ENCODE measurements at regions not wholly inside any gene's neighbourhood (a gene's known extent, or its start where the extent isn't known, plus 50 kb on each side); places are given as distances from the start of the nearest gene placed in this dataset.
"Not testable (repeated sequence)": the region's sequence is repeated elsewhere in the genome, so short reads cannot be mapped to it uniquely, and the experiment has no call there.

DNA sequence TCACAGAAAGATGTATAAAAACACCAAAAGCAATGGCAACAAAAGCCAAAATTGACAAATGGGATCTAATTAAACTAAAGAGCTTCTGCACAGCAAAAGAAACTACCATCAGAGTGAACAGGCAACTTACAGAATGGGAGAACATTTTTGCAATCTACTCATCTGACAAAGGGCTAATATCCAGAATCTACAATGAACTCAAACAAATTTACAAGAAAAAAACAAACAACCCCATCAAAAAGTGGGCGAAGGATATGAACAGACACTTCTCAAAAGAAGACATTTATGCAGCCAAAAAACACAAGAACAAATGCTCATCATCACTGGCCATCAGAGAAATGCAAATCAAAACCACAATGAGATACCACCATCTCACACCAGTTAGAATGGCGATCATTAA, 674.4 kb downstream of the UQCRFS1 start:
- TF ChIP-seq, protein P1, sequence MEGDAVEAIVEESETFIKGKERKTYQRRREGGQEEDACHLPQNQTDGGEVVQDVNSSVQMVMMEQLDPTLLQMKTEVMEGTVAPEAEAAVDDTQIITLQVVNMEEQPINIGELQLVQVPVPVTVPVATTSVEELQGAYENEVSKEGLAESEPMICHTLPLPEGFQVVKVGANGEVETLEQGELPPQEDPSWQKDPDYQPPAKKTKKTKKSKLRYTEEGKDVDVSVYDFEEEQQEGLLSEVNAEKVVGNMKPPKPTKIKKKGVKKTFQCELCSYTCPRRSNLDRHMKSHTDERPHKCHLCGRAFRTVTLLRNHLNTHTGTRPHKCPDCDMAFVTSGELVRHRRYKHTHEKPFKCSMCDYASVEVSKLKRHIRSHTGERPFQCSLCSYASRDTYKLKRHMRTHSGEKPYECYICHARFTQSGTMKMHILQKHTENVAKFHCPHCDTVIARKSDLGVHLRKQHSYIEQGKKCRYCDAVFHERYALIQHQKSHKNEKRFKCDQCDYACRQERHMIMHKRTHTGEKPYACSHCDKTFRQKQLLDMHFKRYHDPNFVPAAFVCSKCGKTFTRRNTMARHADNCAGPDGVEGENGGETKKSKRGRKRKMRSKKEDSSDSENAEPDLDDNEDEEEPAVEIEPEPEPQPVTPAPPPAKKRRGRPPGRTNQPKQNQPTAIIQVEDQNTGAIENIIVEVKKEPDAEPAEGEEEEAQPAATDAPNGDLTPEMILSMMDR (IDR thresholded peaks at IDR 0.05): not testable (repeated sequence)
- TF ChIP-seq, protein P2, sequence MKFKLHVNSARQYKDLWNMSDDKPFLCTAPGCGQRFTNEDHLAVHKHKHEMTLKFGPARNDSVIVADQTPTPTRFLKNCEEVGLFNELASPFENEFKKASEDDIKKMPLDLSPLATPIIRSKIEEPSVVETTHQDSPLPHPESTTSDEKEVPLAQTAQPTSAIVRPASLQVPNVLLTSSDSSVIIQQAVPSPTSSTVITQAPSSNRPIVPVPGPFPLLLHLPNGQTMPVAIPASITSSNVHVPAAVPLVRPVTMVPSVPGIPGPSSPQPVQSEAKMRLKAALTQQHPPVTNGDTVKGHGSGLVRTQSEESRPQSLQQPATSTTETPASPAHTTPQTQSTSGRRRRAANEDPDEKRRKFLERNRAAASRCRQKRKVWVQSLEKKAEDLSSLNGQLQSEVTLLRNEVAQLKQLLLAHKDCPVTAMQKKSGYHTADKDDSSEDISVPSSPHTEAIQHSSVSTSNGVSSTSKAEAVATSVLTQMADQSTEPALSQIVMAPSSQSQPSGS (CRISPR knock-in tag; IDR thresholded peaks at IDR 0.05; ENCODE audit: borderline replicate concordance, low read depth): not testable (repeated sequence)
- TF ChIP-seq, protein P3, sequence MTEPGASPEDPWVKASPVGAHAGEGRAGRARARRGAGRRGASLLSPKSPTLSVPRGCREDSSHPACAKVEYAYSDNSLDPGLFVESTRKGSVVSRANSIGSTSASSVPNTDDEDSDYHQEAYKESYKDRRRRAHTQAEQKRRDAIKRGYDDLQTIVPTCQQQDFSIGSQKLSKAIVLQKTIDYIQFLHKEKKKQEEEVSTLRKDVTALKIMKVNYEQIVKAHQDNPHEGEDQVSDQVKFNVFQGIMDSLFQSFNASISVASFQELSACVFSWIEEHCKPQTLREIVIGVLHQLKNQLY (CRISPR knock-in tag; IDR thresholded peaks at IDR 0.05): not testable (repeated sequence)
- TF ChIP-seq NFYB (CRISPR knock-in tag; conservative IDR thresholded peaks at IDR 0.05; ENCODE audit: low read depth); ESRRA (CRISPR knock-in tag; IDR thresholded peaks at IDR 0.05; ENCODE audit: borderline replicate concordance): not testable (repeated sequence)
- TF ChIP-seq, protein P4, sequence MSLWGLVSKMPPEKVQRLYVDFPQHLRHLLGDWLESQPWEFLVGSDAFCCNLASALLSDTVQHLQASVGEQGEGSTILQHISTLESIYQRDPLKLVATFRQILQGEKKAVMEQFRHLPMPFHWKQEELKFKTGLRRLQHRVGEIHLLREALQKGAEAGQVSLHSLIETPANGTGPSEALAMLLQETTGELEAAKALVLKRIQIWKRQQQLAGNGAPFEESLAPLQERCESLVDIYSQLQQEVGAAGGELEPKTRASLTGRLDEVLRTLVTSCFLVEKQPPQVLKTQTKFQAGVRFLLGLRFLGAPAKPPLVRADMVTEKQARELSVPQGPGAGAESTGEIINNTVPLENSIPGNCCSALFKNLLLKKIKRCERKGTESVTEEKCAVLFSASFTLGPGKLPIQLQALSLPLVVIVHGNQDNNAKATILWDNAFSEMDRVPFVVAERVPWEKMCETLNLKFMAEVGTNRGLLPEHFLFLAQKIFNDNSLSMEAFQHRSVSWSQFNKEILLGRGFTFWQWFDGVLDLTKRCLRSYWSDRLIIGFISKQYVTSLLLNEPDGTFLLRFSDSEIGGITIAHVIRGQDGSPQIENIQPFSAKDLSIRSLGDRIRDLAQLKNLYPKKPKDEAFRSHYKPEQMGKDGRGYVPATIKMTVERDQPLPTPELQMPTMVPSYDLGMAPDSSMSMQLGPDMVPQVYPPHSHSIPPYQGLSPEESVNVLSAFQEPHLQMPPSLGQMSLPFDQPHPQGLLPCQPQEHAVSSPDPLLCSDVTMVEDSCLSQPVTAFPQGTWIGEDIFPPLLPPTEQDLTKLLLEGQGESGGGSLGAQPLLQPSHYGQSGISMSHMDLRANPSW (CRISPR knock-in tag; conservative IDR thresholded peaks at IDR 0.05; ENCODE audit: low read depth): not testable (repeated sequence)
- TF ChIP-seq, protein P5, sequence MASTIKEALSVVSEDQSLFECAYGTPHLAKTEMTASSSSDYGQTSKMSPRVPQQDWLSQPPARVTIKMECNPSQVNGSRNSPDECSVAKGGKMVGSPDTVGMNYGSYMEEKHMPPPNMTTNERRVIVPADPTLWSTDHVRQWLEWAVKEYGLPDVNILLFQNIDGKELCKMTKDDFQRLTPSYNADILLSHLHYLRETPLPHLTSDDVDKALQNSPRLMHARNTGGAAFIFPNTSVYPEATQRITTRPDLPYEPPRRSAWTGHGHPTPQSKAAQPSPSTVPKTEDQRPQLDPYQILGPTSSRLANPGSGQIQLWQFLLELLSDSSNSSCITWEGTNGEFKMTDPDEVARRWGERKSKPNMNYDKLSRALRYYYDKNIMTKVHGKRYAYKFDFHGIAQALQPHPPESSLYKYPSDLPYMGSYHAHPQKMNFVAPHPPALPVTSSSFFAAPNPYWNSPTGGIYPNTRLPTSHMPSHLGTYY (CRISPR knock-in tag; IDR thresholded peaks at IDR 0.05): not testable (repeated sequence)
- TF ChIP-seq, protein P6, sequence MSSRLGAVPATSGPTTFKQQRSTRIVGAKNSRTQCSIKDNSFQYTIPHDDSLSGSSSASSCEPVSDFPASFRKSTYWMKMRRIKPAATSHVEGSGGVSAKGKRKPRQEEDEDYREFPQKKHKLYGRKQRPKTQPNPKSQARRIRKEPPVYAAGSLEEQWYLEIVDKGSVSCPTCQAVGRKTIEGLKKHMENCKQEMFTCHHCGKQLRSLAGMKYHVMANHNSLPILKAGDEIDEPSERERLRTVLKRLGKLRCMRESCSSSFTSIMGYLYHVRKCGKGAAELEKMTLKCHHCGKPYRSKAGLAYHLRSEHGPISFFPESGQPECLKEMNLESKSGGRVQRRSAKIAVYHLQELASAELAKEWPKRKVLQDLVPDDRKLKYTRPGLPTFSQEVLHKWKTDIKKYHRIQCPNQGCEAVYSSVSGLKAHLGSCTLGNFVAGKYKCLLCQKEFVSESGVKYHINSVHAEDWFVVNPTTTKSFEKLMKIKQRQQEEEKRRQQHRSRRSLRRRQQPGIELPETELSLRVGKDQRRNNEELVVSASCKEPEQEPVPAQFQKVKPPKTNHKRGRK (CRISPR knock-in tag; IDR thresholded peaks at IDR 0.05; ENCODE audit: borderline replicate concordance): not testable (repeated sequence)
- TF ChIP-seq, protein P7, sequence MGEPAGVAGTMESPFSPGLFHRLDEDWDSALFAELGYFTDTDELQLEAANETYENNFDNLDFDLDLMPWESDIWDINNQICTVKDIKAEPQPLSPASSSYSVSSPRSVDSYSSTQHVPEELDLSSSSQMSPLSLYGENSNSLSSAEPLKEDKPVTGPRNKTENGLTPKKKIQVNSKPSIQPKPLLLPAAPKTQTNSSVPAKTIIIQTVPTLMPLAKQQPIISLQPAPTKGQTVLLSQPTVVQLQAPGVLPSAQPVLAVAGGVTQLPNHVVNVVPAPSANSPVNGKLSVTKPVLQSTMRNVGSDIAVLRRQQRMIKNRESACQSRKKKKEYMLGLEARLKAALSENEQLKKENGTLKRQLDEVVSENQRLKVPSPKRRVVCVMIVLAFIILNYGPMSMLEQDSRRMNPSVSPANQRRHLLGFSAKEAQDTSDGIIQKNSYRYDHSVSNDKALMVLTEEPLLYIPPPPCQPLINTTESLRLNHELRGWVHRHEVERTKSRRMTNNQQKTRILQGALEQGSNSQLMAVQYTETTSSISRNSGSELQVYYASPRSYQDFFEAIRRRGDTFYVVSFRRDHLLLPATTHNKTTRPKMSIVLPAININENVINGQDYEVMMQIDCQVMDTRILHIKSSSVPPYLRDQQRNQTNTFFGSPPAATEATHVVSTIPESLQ (CRISPR knock-in tag; IDR thresholded peaks at IDR 0.05): not testable (repeated sequence)
- TF ChIP-seq, protein P8, sequence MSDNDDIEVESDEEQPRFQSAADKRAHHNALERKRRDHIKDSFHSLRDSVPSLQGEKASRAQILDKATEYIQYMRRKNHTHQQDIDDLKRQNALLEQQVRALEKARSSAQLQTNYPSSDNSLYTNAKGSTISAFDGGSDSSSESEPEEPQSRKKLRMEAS (CRISPR knock-in tag; IDR thresholded peaks at IDR 0.05): not testable (repeated sequence)

Measured in WTC11 (cell line).